B cell (primary cell): ENCODE measurements at regions not wholly inside any gene's neighbourhood (a gene's known extent, or its start where the extent isn't known, plus 50 kb on each side); places are given as distances from the start of the nearest gene placed in this dataset.

Source experiments
- ATAC-seq: fragments of 200-7000 bp; cut with Tn5 transposase; one replicate; pipeline ENCODE4 v1.10.0; 2021; ENCODE audit warnings: low read depth, mild to moderate bottlenecking, moderate number of reproducible peaks, moderate library complexity
- CTCF ChIA-PET: fragments of 350-600 bp; sonication (Branson Sonifier 250); formaldehyde crosslinking; loops from one replicate; lab custom pipeline; 2021; ENCODE audit warnings: antibody characterized with exemption, inconsistent platforms; lab: Charles Lee
- POLR2A ChIA-PET: fragments of 350-600 bp; sonication (Branson Sonifier 250); formaldehyde crosslinking; loops from one replicate; lab custom pipeline; 2021; ENCODE audit warnings: antibody characterized with exemption; lab: Charles Lee
- DNase-seq: peaks from one replicate; pipeline ENCODE4 v3.0.0; 2013
- H2AFZ ChIP-seq: 2 replicates; pipeline ENCODE4 v1.6.1; 2012; ENCODE audit warnings: mild to moderate bottlenecking, low read depth, low read length; ENCODE audit not compliant: insufficient read depth, poor library complexity, severe bottlenecking
- H3K27ac ChIP-seq, 2 donors: 1 replicate in 1 of 2; 2 replicates in 1 of 2; pipeline ENCODE4 v1.5.1; 2012 to 2013; ENCODE audit warnings: low read length in 2 of 2, mild to moderate bottlenecking in 2 of 2, moderate library complexity in 1 of 2
- H3K27me3 ChIP-seq, 4 experiments: fragments of 200-600 bp in 1 of 4; sonication (generic) in 1 of 4; replicated peaks in 1 of 4; 1 replicate in 2 of 4; 2 replicates in 2 of 4; pipeline versions ENCODE4 v1.6.1 to v1.7.0; 2013 to 2016; ENCODE audit warnings: low read length in 3 of 4, mild to moderate bottlenecking in 2 of 4, mixed read lengths in 1 of 4, moderate library complexity in 1 of 4; ENCODE audit not compliant: insufficient read depth in 4 of 4, control insufficient read depth in 3 of 4; ENCODE audit errors: control extremely low read depth in 1 of 4
- H3K36me3 ChIP-seq, 2 experiments: replicated peaks in 1 of 2; 1 replicate in 1 of 2; 2 replicates in 1 of 2; pipeline versions ENCODE4 v1.6.1 to v1.7.1; 2013; ENCODE audit warnings: low read length in 1 of 2; ENCODE audit not compliant: insufficient read depth in 2 of 2, control insufficient read depth in 1 of 2; ENCODE audit errors: control extremely low read depth in 1 of 2, extremely low read depth in 1 of 2
- H3K4me1 ChIP-seq, 2 donors: fragments of 200-600 bp in 1 of 2; sonication (generic) in 1 of 2; 1 replicate in 1 of 2; 2 replicates in 1 of 2; pipeline versions ENCODE4 v1.5.1 to v1.6.1; 2013 to 2017; ENCODE audit warnings: low read length in 2 of 2; ENCODE audit not compliant: control insufficient read depth in 2 of 2, insufficient read depth in 2 of 2
- H3K4me2 ChIP-seq: replicated peaks from 2 replicates; pipeline ENCODE3; 2012; ENCODE audit warnings: mild to moderate bottlenecking, low read depth, low read length; ENCODE audit not compliant: poor library complexity, severe bottlenecking
- H3K4me3 ChIP-seq, 5 experiments: fragments of 200-600 bp in 1 of 5; sonication (generic) in 1 of 5; 1 replicate in 3 of 5; 2 replicates in 2 of 5; pipeline versions ENCODE4 v1.5.1 to v1.7.0; 2011 to 2016; ENCODE audit warnings: low read length in 4 of 5, mild to moderate bottlenecking in 4 of 5, low read depth in 2 of 5, control low read depth in 1 of 5, moderate library complexity in 1 of 5; ENCODE audit not compliant: insufficient read depth in 1 of 5; ENCODE audit errors: control extremely low read depth in 1 of 5, extremely low read depth in 1 of 5
- H3K79me2 ChIP-seq: fragments of 200-600 bp; sonication (generic); one replicate; pipeline ENCODE4 v1.6.0; 2016; ENCODE audit warnings: low read length; ENCODE audit not compliant: control insufficient read depth, insufficient read depth
- H3K9ac ChIP-seq: fragments of 200-600 bp; sonication (generic); 2 replicates; pipeline ENCODE4 v1.6.1; 2017; ENCODE audit warnings: mild to moderate bottlenecking, low read length, moderate library complexity
- H3K9me3 ChIP-seq, 3 donors: one replicate each; pipeline versions ENCODE4 v1.6.1 to v1.7.1; 2013; ENCODE audit warnings: low read length in 2 of 3; ENCODE audit not compliant: control insufficient read depth in 2 of 3, insufficient read depth in 1 of 3; ENCODE audit errors: control extremely low read depth in 1 of 3
- H4K20me1 ChIP-seq: 2 replicates; pipeline ENCODE4 v1.6.0; 2012; ENCODE audit warnings: mild to moderate bottlenecking, low read length; ENCODE audit not compliant: insufficient read depth, control insufficient read depth, poor library complexity, severe bottlenecking
- H3K27ac Mint-ChIP-seq: one replicate; pipeline ENCODE4 v1.8.0; 2021; ENCODE audit warnings: mixed read lengths
- H3K27me3 Mint-ChIP-seq: one replicate; pipeline ENCODE4 v1.8.0; 2021; ENCODE audit warnings: mixed read lengths
- H3K4me1 Mint-ChIP-seq: one replicate; pipeline ENCODE4 v1.8.0; 2021; ENCODE audit warnings: mixed read lengths
- H3K4me3 Mint-ChIP-seq: one replicate; pipeline ENCODE4 v1.8.0; 2021; ENCODE audit warnings: mixed read lengths
- H3K9me3 Mint-ChIP-seq: one replicate; pipeline ENCODE4 v1.8.0; 2022; ENCODE audit warnings: mixed read lengths; ENCODE audit not compliant: insufficient read depth
- EZH2 ChIP-seq: IDR thresholded peaks from 2 replicates; pipeline ENCODE4 v1.6.1; 2012; ENCODE audit warnings: borderline replicate concordance, low read depth, mild to moderate bottlenecking, moderate library complexity, low read length; ENCODE audit not compliant: insufficient read depth, poor library complexity, severe bottlenecking
- WGBS: methylation state at CpG from one replicate; pipeline ENCODE4 v1.1.5; 2013; ENCODE audit warnings: missing lambda C conversion rate; ENCODE audit not compliant: insufficient coverage; 5-methylcytosine and 5-hydroxymethylcytosine counted together
- intact Hi-C: fragments of 100-400 bp; cut with micrococcal nuclease; formaldehyde crosslinking; loops from one replicate; pipeline ENCODE4 v1.10.0; 2022
- TF ChIP-seq, protein P1 (sequence below): fragments of 200-600 bp; IDR thresholded peaks from one replicate; pipeline ENCODE4 v1.8.0; 2022; ENCODE audit warnings: antibody characterized with exemption, mild to moderate bottlenecking

DNA sequence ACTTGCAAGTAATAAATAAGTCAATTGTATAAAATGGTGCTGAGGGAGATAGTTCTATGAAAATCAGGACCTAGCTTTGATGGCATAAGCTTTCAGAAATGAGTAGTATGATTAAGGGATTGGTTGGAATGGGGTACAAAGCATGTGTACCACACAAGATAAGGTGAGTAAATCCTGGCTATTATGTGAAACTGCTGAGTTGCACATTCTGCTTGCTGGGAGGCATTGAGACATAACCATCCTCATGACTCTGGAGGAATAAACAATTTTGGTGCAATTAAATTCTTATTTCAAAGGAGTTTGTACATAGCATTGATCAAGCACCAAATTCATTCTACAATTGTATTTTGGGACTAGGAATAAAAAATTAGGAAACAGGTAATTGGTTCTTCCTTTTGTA lies 755.2 kb upstream of the ACO1 start:
- intact Hi-C loops: no loop called here
- no peak for ATAC-seq
- TF ChIP-seq EZH2: no peak
- TF ChIP-seq, protein P1, sequence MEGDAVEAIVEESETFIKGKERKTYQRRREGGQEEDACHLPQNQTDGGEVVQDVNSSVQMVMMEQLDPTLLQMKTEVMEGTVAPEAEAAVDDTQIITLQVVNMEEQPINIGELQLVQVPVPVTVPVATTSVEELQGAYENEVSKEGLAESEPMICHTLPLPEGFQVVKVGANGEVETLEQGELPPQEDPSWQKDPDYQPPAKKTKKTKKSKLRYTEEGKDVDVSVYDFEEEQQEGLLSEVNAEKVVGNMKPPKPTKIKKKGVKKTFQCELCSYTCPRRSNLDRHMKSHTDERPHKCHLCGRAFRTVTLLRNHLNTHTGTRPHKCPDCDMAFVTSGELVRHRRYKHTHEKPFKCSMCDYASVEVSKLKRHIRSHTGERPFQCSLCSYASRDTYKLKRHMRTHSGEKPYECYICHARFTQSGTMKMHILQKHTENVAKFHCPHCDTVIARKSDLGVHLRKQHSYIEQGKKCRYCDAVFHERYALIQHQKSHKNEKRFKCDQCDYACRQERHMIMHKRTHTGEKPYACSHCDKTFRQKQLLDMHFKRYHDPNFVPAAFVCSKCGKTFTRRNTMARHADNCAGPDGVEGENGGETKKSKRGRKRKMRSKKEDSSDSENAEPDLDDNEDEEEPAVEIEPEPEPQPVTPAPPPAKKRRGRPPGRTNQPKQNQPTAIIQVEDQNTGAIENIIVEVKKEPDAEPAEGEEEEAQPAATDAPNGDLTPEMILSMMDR: no peak
- H3K4me1 ChIP-seq: no peaks in the 10 kb centered on the region
- H4K20me1 ChIP-seq: no peaks in the 10 kb centered on the region
- no peaks in the 10 kb centered on the region for H3K27me3 Mint-ChIP-seq
- no peaks in the 10 kb centered on the region for H3K27me3 ChIP-seq
- ChIA-PET CTCF (no interaction called here), POLR2A (no interaction called here)
- no peaks in the 10 kb centered on the region for H3K79me2 ChIP-seq
- no peak overlapping the region for H3K4me3 Mint-ChIP-seq
- no peak overlapping the region for H2AFZ ChIP-seq
- DNase-seq: no peak
- no peaks in the 10 kb centered on the region for H3K4me1 Mint-ChIP-seq
- H3K27ac Mint-ChIP-seq: no peak overlapping the region
- no peak overlapping the region for H3K9ac ChIP-seq
- no peaks in the 10 kb centered on the region for H3K36me3 ChIP-seq
- H3K9me3 ChIP-seq: no peaks in the 10 kb centered on the region
- H3K4me3 ChIP-seq: no peak overlapping the region
- H3K4me2 ChIP-seq: no peak overlapping the region
- H3K9me3 Mint-ChIP-seq: no peaks in the 10 kb centered on the region
- H3K27ac ChIP-seq: no peak overlapping the region

- no peak for ATAC-seq
- no peaks in the 10 kb centered on the region for H3K79me2 ChIP-seq
- H3K27me3 ChIP-seq: no peaks in the 10 kb centered on the region
- H3K36me3 ChIP-seq: no peaks in the 10 kb centered on the region
- H3K4me3 Mint-ChIP-seq: no peak overlapping the region
- H3K9ac ChIP-seq: no peak overlapping the region
- H3K4me2 ChIP-seq: no peak overlapping the region
- H3K9me3 ChIP-seq: no peaks in the 10 kb centered on the region
- intact Hi-C loops: no loop called here
- no peaks in the 10 kb centered on the region for H3K27me3 Mint-ChIP-seq
- H3K4me1 ChIP-seq: no peaks in the 10 kb centered on the region
- no peak overlapping the region for H3K27ac Mint-ChIP-seq
- no peak overlapping the region for H3K27ac ChIP-seq
- H3K4me1 Mint-ChIP-seq: no peaks in the 10 kb centered on the region
- H2AFZ ChIP-seq: no peak overlapping the region
- CTCF ChIA-PET: no interaction called here
- TF ChIP-seq, protein P1: no peak
- TF ChIP-seq EZH2: no peak
- no peak overlapping the region for H3K4me3 ChIP-seq
- POLR2A ChIA-PET: no interaction called here
- no peaks in the 10 kb centered on the region for H3K9me3 Mint-ChIP-seq
- H4K20me1 ChIP-seq: no peaks in the 10 kb centered on the region
- DNase-seq: no peak
- WGBS: no CpG with 5 or more reads among the region's 2 CpGs
These were observed 747.2 kb upstream of the ACO1 start for GRCh38 chr9:31637265-31637664.
